B cell (primary cell): ENCODE measurements at regions not wholly inside any gene's neighbourhood (a gene's known extent, or its start where the extent isn't known, plus 50 kb on each side); places are given as distances from the start of the nearest gene placed in this dataset.

Experiments
- CTCF ChIP-seq: fragments of 200-600 bp; IDR thresholded peaks from one replicate; pipeline ENCODE4 v1.8.0; 2022; ENCODE audit warnings: antibody characterized with exemption, mild to moderate bottlenecking
- EZH2 ChIP-seq: IDR thresholded peaks from 2 replicates; pipeline ENCODE4 v1.6.1; 2012; ENCODE audit warnings: borderline replicate concordance, low read depth, mild to moderate bottlenecking, moderate library complexity, low read length; ENCODE audit not compliant: insufficient read depth, poor library complexity, severe bottlenecking

DNA sequence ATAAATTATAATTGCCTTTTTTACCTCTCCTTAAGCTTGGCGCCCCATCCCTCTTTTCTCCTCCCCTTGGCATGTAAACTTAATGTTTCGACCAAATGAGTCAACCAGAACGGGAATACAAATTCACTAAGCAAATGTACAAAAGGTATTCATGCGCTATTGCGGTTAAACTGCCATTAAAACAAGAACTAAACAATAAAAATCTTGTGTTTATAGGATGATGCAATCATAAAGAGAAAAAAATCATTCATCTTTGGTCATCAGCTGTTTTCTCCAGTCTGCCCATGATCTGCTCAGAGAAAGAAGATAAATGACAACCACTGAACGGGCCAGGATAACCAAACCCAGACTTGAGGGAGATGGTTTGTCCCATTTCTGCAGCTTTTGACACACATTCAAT is 534.2 kb upstream of the PLXNA2 start:
- TF ChIP-seq EZH2, result no peak
- no peak for TF ChIP-seq CTCF
